ENCODE measurements at regions not wholly inside any gene's neighbourhood (a gene's known extent, or its start where the extent isn't known, plus 50 kb on each side); places are given as distances from the start of the nearest gene placed in this dataset.

DNA sequence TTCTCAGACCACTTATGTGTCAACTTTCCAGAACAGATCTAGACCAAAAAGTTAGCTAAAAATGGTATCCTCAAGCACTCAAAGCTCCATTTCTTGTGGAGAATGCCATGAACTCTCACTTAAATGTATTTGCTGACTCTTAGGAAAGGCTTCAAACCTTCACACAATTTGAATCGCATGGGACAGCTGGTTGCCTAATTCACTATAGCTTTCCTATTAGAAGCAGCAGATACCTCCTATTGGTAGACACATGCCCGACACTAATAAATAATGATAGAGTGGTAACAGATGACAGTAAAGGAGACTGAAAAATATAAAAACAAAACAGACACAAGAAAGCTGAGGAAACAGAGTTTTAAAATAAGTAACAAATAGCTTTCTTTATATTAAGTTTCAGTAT is 818.5 kb downstream of the XPNPEP1 start (continued):
- TF ChIP-seq HMGA2 (CRISPR knock-in tag; IDR thresholded peaks at IDR 0.05) (no peak), GABPB1 (CRISPR knock-in tag; IDR thresholded peaks at IDR 0.05) (no peak), CREB1 (CRISPR knock-in tag; IDR thresholded peaks at IDR 0.05) (no peak), SOX15 (CRISPR knock-in tag; IDR thresholded peaks at IDR 0.05) (no peak), RORB (CRISPR knock-in tag; IDR thresholded peaks at IDR 0.05) (no peak)
- TF ChIP-seq, protein P1, sequence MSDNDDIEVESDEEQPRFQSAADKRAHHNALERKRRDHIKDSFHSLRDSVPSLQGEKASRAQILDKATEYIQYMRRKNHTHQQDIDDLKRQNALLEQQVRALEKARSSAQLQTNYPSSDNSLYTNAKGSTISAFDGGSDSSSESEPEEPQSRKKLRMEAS (CRISPR knock-in tag; IDR thresholded peaks at IDR 0.05): no peak
- TF ChIP-seq, protein P2, sequence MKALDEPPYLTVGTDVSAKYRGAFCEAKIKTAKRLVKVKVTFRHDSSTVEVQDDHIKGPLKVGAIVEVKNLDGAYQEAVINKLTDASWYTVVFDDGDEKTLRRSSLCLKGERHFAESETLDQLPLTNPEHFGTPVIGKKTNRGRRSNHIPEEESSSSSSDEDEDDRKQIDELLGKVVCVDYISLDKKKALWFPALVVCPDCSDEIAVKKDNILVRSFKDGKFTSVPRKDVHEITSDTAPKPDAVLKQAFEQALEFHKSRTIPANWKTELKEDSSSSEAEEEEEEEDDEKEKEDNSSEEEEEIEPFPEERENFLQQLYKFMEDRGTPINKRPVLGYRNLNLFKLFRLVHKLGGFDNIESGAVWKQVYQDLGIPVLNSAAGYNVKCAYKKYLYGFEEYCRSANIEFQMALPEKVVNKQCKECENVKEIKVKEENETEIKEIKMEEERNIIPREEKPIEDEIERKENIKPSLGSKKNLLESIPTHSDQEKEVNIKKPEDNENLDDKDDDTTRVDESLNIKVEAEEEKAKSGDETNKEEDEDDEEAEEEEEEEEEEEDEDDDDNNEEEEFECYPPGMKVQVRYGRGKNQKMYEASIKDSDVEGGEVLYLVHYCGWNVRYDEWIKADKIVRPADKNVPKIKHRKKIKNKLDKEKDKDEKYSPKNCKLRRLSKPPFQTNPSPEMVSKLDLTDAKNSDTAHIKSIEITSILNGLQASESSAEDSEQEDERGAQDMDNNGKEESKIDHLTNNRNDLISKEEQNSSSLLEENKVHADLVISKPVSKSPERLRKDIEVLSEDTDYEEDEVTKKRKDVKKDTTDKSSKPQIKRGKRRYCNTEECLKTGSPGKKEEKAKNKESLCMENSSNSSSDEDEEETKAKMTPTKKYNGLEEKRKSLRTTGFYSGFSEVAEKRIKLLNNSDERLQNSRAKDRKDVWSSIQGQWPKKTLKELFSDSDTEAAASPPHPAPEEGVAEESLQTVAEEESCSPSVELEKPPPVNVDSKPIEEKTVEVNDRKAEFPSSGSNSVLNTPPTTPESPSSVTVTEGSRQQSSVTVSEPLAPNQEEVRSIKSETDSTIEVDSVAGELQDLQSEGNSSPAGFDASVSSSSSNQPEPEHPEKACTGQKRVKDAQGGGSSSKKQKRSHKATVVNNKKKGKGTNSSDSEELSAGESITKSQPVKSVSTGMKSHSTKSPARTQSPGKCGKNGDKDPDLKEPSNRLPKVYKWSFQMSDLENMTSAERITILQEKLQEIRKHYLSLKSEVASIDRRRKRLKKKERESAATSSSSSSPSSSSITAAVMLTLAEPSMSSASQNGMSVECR (CRISPR knock-in tag; IDR thresholded peaks at IDR 0.05; ENCODE audit: borderline replicate concordance): no peak
- TF ChIP-seq, protein P3, sequence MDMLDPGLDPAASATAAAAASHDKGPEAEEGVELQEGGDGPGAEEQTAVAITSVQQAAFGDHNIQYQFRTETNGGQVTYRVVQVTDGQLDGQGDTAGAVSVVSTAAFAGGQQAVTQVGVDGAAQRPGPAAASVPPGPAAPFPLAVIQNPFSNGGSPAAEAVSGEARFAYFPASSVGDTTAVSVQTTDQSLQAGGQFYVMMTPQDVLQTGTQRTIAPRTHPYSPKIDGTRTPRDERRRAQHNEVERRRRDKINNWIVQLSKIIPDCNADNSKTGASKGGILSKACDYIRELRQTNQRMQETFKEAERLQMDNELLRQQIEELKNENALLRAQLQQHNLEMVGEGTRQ (CRISPR knock-in tag; IDR thresholded peaks at IDR 0.05): no peak
- TF ChIP-seq, protein P4, sequence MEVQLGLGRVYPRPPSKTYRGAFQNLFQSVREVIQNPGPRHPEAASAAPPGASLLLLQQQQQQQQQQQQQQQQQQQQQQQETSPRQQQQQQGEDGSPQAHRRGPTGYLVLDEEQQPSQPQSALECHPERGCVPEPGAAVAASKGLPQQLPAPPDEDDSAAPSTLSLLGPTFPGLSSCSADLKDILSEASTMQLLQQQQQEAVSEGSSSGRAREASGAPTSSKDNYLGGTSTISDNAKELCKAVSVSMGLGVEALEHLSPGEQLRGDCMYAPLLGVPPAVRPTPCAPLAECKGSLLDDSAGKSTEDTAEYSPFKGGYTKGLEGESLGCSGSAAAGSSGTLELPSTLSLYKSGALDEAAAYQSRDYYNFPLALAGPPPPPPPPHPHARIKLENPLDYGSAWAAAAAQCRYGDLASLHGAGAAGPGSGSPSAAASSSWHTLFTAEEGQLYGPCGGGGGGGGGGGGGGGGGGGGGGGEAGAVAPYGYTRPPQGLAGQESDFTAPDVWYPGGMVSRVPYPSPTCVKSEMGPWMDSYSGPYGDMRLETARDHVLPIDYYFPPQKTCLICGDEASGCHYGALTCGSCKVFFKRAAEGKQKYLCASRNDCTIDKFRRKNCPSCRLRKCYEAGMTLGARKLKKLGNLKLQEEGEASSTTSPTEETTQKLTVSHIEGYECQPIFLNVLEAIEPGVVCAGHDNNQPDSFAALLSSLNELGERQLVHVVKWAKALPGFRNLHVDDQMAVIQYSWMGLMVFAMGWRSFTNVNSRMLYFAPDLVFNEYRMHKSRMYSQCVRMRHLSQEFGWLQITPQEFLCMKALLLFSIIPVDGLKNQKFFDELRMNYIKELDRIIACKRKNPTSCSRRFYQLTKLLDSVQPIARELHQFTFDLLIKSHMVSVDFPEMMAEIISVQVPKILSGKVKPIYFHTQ (CRISPR knock-in tag; IDR thresholded peaks at IDR 0.05): no peak
- TF ChIP-seq, protein P5, sequence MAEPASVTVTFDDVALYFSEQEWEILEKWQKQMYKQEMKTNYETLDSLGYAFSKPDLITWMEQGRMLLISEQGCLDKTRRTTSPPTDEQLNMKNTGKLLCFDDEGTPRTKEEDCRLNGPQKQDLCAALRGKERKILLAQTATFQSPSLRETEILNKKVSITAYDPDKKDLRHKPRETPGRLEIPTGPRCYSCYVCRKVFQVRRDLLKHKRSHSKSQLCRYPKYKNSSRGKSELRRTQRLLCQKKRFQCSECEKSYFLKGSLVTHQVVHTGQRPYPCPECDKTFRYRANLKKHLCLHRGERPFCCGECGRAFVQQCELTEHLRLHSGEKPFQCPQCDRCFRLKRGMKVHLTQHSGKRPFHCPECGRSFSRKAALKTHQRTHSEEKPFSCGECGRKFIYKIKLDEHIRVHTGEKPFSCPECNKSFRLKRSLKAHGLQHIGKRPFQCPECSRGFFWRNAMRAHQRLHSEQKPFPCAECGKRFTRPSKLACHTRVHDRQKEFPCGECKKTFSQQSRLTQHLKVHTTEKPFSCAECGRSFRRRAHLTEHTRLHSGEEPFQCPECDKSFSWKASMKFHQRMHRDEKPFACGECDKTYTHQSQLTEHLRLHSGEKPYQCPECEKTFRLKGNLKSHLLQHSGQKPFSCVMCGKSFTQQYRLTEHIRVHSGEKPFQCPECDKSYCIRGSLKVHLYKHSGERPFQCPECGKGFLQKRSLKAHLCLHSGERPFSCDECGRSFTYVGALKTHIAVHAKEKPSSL (CRISPR knock-in tag; conservative IDR thresholded peaks at IDR 0.05): no peak
- TF ChIP-seq, protein P6, sequence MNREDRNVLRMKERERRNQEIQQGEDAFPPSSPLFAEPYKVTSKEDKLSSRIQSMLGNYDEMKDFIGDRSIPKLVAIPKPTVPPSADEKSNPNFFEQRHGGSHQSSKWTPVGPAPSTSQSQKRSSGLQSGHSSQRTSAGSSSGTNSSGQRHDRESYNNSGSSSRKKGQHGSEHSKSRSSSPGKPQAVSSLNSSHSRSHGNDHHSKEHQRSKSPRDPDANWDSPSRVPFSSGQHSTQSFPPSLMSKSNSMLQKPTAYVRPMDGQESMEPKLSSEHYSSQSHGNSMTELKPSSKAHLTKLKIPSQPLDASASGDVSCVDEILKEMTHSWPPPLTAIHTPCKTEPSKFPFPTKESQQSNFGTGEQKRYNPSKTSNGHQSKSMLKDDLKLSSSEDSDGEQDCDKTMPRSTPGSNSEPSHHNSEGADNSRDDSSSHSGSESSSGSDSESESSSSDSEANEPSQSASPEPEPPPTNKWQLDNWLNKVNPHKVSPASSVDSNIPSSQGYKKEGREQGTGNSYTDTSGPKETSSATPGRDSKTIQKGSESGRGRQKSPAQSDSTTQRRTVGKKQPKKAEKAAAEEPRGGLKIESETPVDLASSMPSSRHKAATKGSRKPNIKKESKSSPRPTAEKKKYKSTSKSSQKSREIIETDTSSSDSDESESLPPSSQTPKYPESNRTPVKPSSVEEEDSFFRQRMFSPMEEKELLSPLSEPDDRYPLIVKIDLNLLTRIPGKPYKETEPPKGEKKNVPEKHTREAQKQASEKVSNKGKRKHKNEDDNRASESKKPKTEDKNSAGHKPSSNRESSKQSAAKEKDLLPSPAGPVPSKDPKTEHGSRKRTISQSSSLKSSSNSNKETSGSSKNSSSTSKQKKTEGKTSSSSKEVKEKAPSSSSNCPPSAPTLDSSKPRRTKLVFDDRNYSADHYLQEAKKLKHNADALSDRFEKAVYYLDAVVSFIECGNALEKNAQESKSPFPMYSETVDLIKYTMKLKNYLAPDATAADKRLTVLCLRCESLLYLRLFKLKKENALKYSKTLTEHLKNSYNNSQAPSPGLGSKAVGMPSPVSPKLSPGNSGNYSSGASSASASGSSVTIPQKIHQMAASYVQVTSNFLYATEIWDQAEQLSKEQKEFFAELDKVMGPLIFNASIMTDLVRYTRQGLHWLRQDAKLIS (CRISPR knock-in tag; IDR thresholded peaks at IDR 0.05; ENCODE audit: borderline replicate concordance): no peak
- TF ChIP-seq, protein P7, sequence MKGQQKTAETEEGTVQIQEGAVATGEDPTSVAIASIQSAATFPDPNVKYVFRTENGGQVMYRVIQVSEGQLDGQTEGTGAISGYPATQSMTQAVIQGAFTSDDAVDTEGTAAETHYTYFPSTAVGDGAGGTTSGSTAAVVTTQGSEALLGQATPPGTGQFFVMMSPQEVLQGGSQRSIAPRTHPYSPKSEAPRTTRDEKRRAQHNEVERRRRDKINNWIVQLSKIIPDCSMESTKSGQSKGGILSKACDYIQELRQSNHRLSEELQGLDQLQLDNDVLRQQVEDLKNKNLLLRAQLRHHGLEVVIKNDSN (CRISPR knock-in tag; IDR thresholded peaks at IDR 0.05): no peak

All from WTC11 (cell line).